ENCODE measurements at regions not wholly inside any gene's neighbourhood (a gene's known extent, or its start where the extent isn't known, plus 50 kb on each side); places are given as distances from the start of the nearest gene placed in this dataset.

DNA sequence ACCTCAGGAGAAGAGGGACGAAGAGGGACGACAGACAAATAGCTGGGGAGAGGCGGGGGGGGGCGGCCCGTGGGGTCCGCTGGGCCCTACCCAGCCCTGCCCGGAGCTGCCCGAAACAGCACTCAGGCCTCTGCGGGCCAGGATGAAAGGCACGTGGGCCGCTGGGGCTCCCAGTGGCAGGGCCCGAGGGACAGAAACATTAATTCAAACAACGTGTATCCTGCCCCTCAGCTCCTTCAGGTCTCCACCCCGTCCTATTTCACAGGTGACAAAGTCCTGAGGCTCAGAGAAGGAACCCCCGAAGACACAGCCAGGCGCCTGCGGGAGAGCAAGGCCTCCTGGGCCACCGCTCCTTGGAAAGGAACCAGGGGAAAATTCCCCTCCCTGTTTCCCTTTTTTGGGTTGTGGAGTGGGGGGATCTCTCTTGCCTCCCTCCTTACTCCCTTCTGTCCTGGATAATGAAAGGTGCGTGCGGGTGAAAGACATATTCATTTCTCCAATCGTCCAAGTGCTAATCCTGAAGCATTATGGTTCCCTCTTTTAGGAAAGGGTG is 93.3 kb downstream of the RNASET2 start:
- no peak for DNase-seq (ENCODE audit: low read depth)
- H3K4me3 ChIP-seq (ENCODE audit: low read length), result peak overlapping the region; percentile 54

DNA sequence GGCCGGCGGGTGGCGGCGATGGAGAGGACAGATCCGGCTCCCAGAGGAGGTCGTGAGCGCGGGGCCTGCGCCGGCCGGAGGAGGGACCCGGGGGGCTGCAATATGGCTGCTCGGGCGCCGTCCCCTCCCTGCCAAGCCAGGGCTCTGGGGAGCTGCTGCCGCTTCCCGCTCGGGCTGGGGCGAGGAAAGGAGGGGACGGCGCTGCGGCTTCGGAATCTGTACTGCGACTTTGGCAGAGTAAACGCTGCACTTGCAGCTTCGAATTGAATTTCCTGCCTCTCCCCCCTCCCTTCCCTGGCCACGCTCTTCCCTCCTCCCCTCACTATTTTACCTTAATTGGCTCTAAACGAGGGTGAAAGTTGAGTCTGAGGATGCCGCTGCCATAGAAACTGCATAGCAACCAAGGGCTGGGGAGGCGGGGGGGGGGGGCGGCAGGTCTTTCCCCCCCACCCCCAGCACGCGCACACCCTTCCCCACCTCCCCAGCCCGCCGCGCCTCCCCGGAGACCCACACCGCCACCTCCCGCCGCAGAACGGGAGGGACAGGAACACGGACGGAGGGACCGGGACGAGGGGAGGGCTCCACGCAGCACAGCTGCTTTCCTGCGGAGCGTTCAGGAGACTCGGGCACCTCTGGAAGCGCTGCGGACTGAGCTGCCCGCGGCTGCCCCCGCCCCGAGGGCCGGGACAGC is 93.9 kb downstream of the RNASET2 start:
- DNase-seq (ENCODE audit: low read depth), result no peak
- peak overlapping the region; percentile 54 for H3K4me3 ChIP-seq (ENCODE audit: low read length)
- TF ChIP-seq, protein P1, sequence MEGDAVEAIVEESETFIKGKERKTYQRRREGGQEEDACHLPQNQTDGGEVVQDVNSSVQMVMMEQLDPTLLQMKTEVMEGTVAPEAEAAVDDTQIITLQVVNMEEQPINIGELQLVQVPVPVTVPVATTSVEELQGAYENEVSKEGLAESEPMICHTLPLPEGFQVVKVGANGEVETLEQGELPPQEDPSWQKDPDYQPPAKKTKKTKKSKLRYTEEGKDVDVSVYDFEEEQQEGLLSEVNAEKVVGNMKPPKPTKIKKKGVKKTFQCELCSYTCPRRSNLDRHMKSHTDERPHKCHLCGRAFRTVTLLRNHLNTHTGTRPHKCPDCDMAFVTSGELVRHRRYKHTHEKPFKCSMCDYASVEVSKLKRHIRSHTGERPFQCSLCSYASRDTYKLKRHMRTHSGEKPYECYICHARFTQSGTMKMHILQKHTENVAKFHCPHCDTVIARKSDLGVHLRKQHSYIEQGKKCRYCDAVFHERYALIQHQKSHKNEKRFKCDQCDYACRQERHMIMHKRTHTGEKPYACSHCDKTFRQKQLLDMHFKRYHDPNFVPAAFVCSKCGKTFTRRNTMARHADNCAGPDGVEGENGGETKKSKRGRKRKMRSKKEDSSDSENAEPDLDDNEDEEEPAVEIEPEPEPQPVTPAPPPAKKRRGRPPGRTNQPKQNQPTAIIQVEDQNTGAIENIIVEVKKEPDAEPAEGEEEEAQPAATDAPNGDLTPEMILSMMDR (conservative IDR thresholded peaks at IDR 0.05; ENCODE audit: low read depth, low read length), result no peak

More for the DNA sequence above, 93.3 kb downstream of the RNASET2 start:
- TF ChIP-seq, protein P1 (conservative IDR thresholded peaks at IDR 0.05; ENCODE audit: low read depth, low read length), result no peak

DNA sequence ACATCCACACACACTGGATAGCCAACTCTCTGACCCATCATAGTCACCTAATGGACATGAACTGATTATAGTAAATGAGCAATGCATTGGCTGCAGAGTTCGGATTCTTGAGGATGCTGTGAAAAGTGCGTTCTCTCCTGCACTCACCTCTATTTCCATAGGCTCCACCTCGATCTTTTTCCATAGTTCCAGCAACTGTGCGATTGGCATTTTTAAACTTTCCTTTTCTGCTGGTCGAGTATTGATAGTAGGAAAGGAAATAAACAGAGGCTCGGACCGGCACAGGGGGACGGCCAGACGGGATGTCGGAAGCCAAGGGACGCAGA is 94.4 kb downstream of the RNASET2 start:
- TF ChIP-seq, protein P1 (conservative IDR thresholded peaks at IDR 0.05; ENCODE audit: low read depth, low read length), result no peak
- H3K4me3 ChIP-seq (ENCODE audit: low read length), result peak overlapping the region; percentile 54
- no peak for DNase-seq (ENCODE audit: low read depth)

DNA sequence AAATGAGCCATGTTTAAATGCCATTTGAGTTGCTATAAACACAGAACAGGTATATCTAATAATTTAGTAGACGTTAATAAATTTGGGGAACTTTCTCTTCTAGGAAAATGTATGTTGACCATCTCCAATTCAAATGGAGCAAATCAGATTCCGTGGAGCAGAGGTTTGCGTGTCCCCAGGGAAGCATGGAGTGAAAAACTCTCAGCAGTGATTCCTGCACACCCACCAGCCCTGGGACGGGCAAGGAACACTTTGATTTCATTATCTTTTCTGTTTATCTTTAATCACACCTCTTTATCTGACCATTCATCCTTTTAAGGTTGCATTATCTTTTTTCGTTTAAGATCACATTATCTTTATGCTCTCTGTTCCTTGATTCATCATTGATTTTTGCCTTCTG is 95.0 kb downstream of the RNASET2 start:
- TF ChIP-seq, protein P1 (conservative IDR thresholded peaks at IDR 0.05; ENCODE audit: low read depth, low read length), result no peak
- no peak for DNase-seq (ENCODE audit: low read depth)
- no peak overlapping the region for H3K4me3 ChIP-seq (ENCODE audit: low read length)

DNA sequence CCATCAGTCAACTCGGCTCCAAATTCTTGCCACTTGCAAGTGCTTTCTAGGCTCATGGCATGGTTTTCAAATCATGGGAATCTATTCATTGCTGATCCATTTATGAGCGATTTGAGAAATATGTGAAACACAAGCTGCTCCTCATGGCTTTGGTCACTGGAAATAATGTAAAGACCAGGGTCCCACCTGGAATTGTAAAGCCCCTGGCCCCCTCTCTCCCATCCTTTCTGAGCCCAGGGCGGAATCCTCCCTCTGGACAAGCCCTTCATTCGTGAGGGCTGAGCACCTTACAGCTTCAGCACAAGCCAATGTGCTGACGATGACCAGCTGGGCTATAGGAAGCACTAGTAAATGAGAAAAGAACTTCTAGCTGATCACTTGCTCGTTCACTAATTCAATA is 96.0 kb downstream of the RNASET2 start:
- DNase-seq (ENCODE audit: low read depth), result no peak
- TF ChIP-seq, protein P1 (conservative IDR thresholded peaks at IDR 0.05; ENCODE audit: low read depth, low read length), result no peak
- H3K4me3 ChIP-seq (ENCODE audit: low read length), result no peak overlapping the region

DNA sequence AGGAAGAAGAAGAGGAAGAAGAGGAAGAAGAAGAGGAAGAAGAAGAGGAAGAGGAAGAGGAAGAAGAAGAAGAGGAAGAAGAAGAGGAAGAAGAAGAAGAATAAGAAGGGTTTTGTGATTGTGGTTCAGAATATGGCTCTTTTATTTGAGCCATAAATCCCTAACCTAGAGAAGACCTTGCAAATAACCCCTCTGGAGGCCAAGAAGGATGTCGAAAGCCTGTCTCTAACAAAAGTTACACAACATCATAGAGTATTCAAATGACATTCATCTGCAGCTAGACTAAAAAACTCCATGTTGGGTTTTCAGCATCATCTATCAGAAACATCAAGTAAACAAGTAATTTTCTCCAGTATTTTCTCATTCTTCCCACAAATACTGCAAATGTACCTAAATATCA is 100.9 kb downstream of the RNASET2 start:
- TF ChIP-seq, protein P1 (conservative IDR thresholded peaks at IDR 0.05; ENCODE audit: low read depth, low read length), result no peak
- no peak overlapping the region for H3K4me3 ChIP-seq (ENCODE audit: low read length)
- no peak for DNase-seq (ENCODE audit: low read depth)

Measured in retinal pigment epithelial cell (primary cell).